Esophagus squamous epithelium (tissue), 5 donors: ENCODE measurements at regions not wholly inside any gene's neighbourhood (a gene's known extent, or its start where the extent isn't known, plus 50 kb on each side); places are given as distances from the start of the nearest gene placed in this dataset.

Experiments
- DNase-seq: peaks from one replicate; lab custom pipeline; 2025; lab: John Stamatoyannopoulos, UW
- H3K27ac ChIP-seq, 4 donors: fragments of 200-600 bp; sonication (generic); one replicate each; pipeline ENCODE4 v1.5.1; 2016 to 2019; ENCODE audit warnings: mild to moderate bottlenecking in 1 of 4
- H3K27me3 ChIP-seq, 4 donors: fragments of 200-600 bp; sonication (generic); 1 replicate in 3 of 4; 2 replicates in 1 of 4; pipeline versions ENCODE4 v1.5.1 to v1.6.0; 2017 to 2021; ENCODE audit warnings: antibody characterized with exemption in 1 of 4
- H3K36me3 ChIP-seq, 3 donors: fragments of 200-600 bp; sonication (generic); one replicate each; pipeline ENCODE4 v1.5.1; 2016 to 2019
- H3K4me1 ChIP-seq, 3 donors: fragments of 200-600 bp; sonication (generic); one replicate each; pipeline ENCODE4 v1.5.1; 2017 to 2019
- H3K4me3 ChIP-seq, 4 donors: fragments of 200-600 bp; sonication (generic); 1 replicate in 3 of 4; 2 replicates in 1 of 4; pipeline ENCODE4 v1.5.1; 2016 to 2019; ENCODE audit warnings: mild to moderate bottlenecking in 2 of 4, moderate library complexity in 1 of 4
- H3K9me3 ChIP-seq, 3 donors: fragments of 200-600 bp; sonication (generic); one replicate each; pipeline ENCODE4 v1.5.1; 2016 to 2019
- CTCF ChIP-seq, 6 experiments: fragments of 450-650 bp in 4 of 6; fragments of 200-600 bp in 2 of 6; sonication (generic) in 2 of 6; IDR thresholded peaks; one replicate each; pipeline ENCODE4 v1.5.1; 2016 to 2019; ENCODE audit warnings: antibody characterized with exemption in 6 of 6, mild to moderate bottlenecking in 4 of 6, moderate library complexity in 4 of 6
- POLR2A ChIP-seq, 4 donors: fragments of 450-650 bp; IDR thresholded peaks; one replicate each; pipeline ENCODE4 v1.6.1; 2017; ENCODE audit warnings: antibody characterized with exemption in 4 of 4, mild to moderate bottlenecking in 4 of 4, moderate library complexity in 3 of 4
- WGBS, 2 donors: methylation state at CpG; one replicate each; pipeline ENCODE4 v1.1.5; 2018; 5-methylcytosine and 5-hydroxymethylcytosine counted together
- intact Hi-C: fragments of 100-400 bp; cut with DNase I; formaldehyde crosslinking; loops from one replicate; pipeline ENCODE4 v1.15.0; 2022
- donor health status: DM: yes; HTN: yes; CAD: no.

GRCh38 chr2:165033402-165033801, 78.1 kb upstream of the SLC38A11 start:
- no peak overlapping the region for H3K4me3 ChIP-seq
- TF ChIP-seq POLR2A (IDR thresholded peaks at IDR 0.05) (no peak), CTCF (IDR thresholded peaks at IDR 0.05) (no peak)
- 79 to 94% methylated on average over 2 of the region's 2 CpGs for WGBS, 2 donors
- DNase-seq = no peak
- H3K27me3 ChIP-seq = no peaks in the 10 kb centered on the region
- H3K4me1 ChIP-seq = no peaks in the 10 kb centered on the region
- H3K27ac ChIP-seq = no peak overlapping the region
- intact Hi-C loops = no loop called here
- H3K36me3 ChIP-seq = no peaks in the 10 kb centered on the region
- H3K9me3 ChIP-seq = no peaks in the 10 kb centered on the region

- 54 to 74% methylated on average over 2 of the region's 2 CpGs for WGBS, 2 donors
- no peaks in the 10 kb centered on the region for H3K27me3 ChIP-seq
- no peaks in the 10 kb centered on the region for H3K9me3 ChIP-seq
- no peak for TF ChIP-seq CTCF (IDR thresholded peaks at IDR 0.05)
- no peak for TF ChIP-seq POLR2A (IDR thresholded peaks at IDR 0.05)
- H3K36me3 ChIP-seq = no peaks in the 10 kb centered on the region
- no peak for DNase-seq
- no peak overlapping the region for H3K4me3 ChIP-seq
- H3K27ac ChIP-seq = no peak overlapping the region
- H3K4me1 ChIP-seq = no peaks in the 10 kb centered on the region
- intact Hi-C loops = no loop called here
These were observed 77.2 kb upstream of the SLC38A11 start for GRCh38 chr2:165032559-165032958.

GRCh38 chr2:165024199-165024598, 68.9 kb upstream of the SLC38A11 start:
- intact Hi-C loops = loop anchor here (10.0 kb wide), 1 partner anchor 251 kb away; no protein-coding TSS in a partner anchor
- H3K27ac ChIP-seq = no peak overlapping the region
- DNase-seq = no peak
- H3K9me3 ChIP-seq = no peaks in the 10 kb centered on the region
- 90 to 93% methylated on average over 3 of the region's 3 CpGs for WGBS, 2 donors
- H3K4me1 ChIP-seq = no peaks in the 10 kb centered on the region
- no peak overlapping the region for H3K4me3 ChIP-seq
- H3K27me3 ChIP-seq = no peaks in the 10 kb centered on the region
- no peaks in the 10 kb centered on the region for H3K36me3 ChIP-seq
- TF ChIP-seq POLR2A (IDR thresholded peaks at IDR 0.05) = no peak
- no peak for TF ChIP-seq CTCF (IDR thresholded peaks at IDR 0.05)

GRCh38 chr2:165022781-165023180, 67.5 kb upstream of the SLC38A11 start:
- no peak overlapping the region for H3K4me3 ChIP-seq
- H3K9me3 ChIP-seq = no peaks in the 10 kb centered on the region
- DNase-seq = no peak
- intact Hi-C loops = loop anchor here (10.0 kb wide), 1 partner anchor 252 kb away; no protein-coding TSS in a partner anchor
- TF ChIP-seq POLR2A (IDR thresholded peaks at IDR 0.05) = no peak
- TF ChIP-seq CTCF (IDR thresholded peaks at IDR 0.05) = no peak
- WGBS, 2 donors = 75 to 89% methylated on average over 2 to 3 of the region's 6 CpGs
- H3K36me3 ChIP-seq = no peaks in the 10 kb centered on the region
- H3K4me1 ChIP-seq = no peaks in the 10 kb centered on the region
- H3K27ac ChIP-seq = no peak overlapping the region
- H3K27me3 ChIP-seq = no peaks in the 10 kb centered on the region

GRCh38 chr2:165017966-165018596, 62.8 kb upstream of the SLC38A11 start:
- Histone ChIP-seq H3K4me1 (peaks cover 0 to 16% (median 0%) of the 10 kb centered on the region in 3 donors), H3K27me3 (no peaks in the 10 kb centered on the region), H3K36me3 (no peaks in the 10 kb centered on the region), H3K4me3 (no peak overlapping the region), H3K27ac (no peak overlapping the region), H3K9me3 (no peaks in the 10 kb centered on the region)
- WGBS, 2 donors = 51 to 56% methylated on average over 8 of the region's 8 CpGs
- DNase-seq = no peak
- intact Hi-C loops = loop anchor here (5.0 kb wide), 1 partner anchor 189 kb away; no protein-coding TSS in a partner anchor
- TF ChIP-seq CTCF (IDR thresholded peaks at IDR 0.05) (no peak), POLR2A (IDR thresholded peaks at IDR 0.05) (no peak)
